ENCODE measurements at regions not wholly inside any gene's neighbourhood (a gene's known extent, or its start where the extent isn't known, plus 50 kb on each side); places are given as distances from the start of the nearest gene placed in this dataset.

GRCh38 chr15:91599261-91599660 lies 254.2 kb upstream of the SLCO3A1 start:
- Histone ChIP-seq H3K9me3 (no peaks in the 10 kb centered on the region), H3K27me3 (no peaks in the 10 kb centered on the region), H3K27ac (no peak overlapping the region), H3K36me3 (no peaks in the 10 kb centered on the region), H3K4me3 (no peak overlapping the region), H3K4me1 (no peaks in the 10 kb centered on the region)
- DNase-seq (no peak), ATAC-seq (no peak)
- 46% methylated on average over 2 of the region's 3 CpGs for WGBS (ENCODE audit: insufficient coverage, low coverage, low lambda C conversion rate, missing lambda C conversion rate)
- intact Hi-C loops (cut with DNase I): no loop called here
- TF ChIP-seq POLR2A (IDR thresholded peaks at IDR 0.05) (no peak), CTCF (IDR thresholded peaks at IDR 0.05) (no peak)

GRCh38 chr15:91603384-91604080 lies 250.0 kb upstream of the SLCO3A1 start:
- Histone ChIP-seq H3K4me3 (no peak overlapping the region), H3K27ac (no peak overlapping the region), H3K9me3 (no peaks in the 10 kb centered on the region), H3K27me3 (no peaks in the 10 kb centered on the region), H3K4me1 (no peaks in the 10 kb centered on the region), H3K36me3 (no peaks in the 10 kb centered on the region)
- TF ChIP-seq CTCF (IDR thresholded peaks at IDR 0.05) (no peak), POLR2A (IDR thresholded peaks at IDR 0.05) (no peak)
- 58% methylated on average over 3 of the region's 4 CpGs for WGBS (ENCODE audit: insufficient coverage, low coverage, low lambda C conversion rate, missing lambda C conversion rate)
- no peak for ATAC-seq
- DNase-seq: no peak
- intact Hi-C loops (cut with DNase I): no loop called here

- no peaks in the 10 kb centered on the region for H3K9me3 ChIP-seq
- ATAC-seq (no peak), DNase-seq (no peak)
- intact Hi-C loops (cut with DNase I): no loop called here
- no peaks in the 10 kb centered on the region for H3K4me1 ChIP-seq
- no peak overlapping the region for H3K4me3 ChIP-seq
- 81% methylated on average over 5 of the region's 5 CpGs for WGBS (ENCODE audit: insufficient coverage, low coverage, low lambda C conversion rate, missing lambda C conversion rate)
- no peak overlapping the region for H3K27ac ChIP-seq
- H3K27me3 ChIP-seq: no peaks in the 10 kb centered on the region
- no peaks in the 10 kb centered on the region for H3K36me3 ChIP-seq
- TF ChIP-seq CTCF (IDR thresholded peaks at IDR 0.05) (no peak), POLR2A (IDR thresholded peaks at IDR 0.05) (no peak)
These were observed 249.4 kb upstream of the SLCO3A1 start for GRCh38 chr15:91604122-91604521.

GRCh38 chr15:91605576-91605975 lies 247.9 kb upstream of the SLCO3A1 start:
- TF ChIP-seq CTCF (IDR thresholded peaks at IDR 0.05) (no peak), POLR2A (IDR thresholded peaks at IDR 0.05) (no peak)
- ATAC-seq (no peak), DNase-seq (no peak)
- no peaks in the 10 kb centered on the region for H3K9me3 ChIP-seq
- no peaks in the 10 kb centered on the region for H3K36me3 ChIP-seq
- H3K4me1 ChIP-seq: no peaks in the 10 kb centered on the region
- 65% methylated on average over 2 of the region's 2 CpGs for WGBS (ENCODE audit: insufficient coverage, low coverage, low lambda C conversion rate, missing lambda C conversion rate)
- intact Hi-C loops (cut with DNase I): no loop called here
- no peaks in the 10 kb centered on the region for H3K27me3 ChIP-seq
- no peak overlapping the region for H3K27ac ChIP-seq
- H3K4me3 ChIP-seq: no peak overlapping the region
